Spleen (tissue), 7 donors: ENCODE measurements at regions not wholly inside any gene's neighbourhood (a gene's known extent, or its start where the extent isn't known, plus 50 kb on each side); places are given as distances from the start of the nearest gene placed in this dataset.

ENCODE experiments used
- CTCF ChIP-seq, 11 experiments: fragments of 200-600 bp in 7 of 11; fragments of 450-650 bp in 4 of 11; sonication (generic) in 4 of 11; IDR thresholded peaks in 8 of 11; conservative IDR thresholded peaks in 3 of 11; 1 replicate in 7 of 11; 2 replicates in 4 of 11; pipeline versions ENCODE4 v1.4.0 to v1.8.0; 2016 to 2021; ENCODE audit warnings: antibody characterized with exemption in 11 of 11, inconsistent platforms in 4 of 11, mild to moderate bottlenecking in 1 of 11
- POLR2A ChIP-seq, 3 donors: fragments of 450-650 bp; IDR thresholded peaks; one replicate each; pipeline ENCODE4 v1.5.1; 2017; ENCODE audit warnings: antibody characterized with exemption in 3 of 3, mild to moderate bottlenecking in 1 of 3
- donor health status: DM: no; HTN: no; CAD: no; lungs with moderate emphysema.
- donor health status: DM: no; HTN: no; CAD: no.
- donor health status: DM: no; HTN: no; CAD: no.

- TF ChIP-seq CTCF (IDR thresholded peaks at IDR 0.05 in 8 of 11, conservative IDR thresholded peaks at IDR 0.05 in 3 of 11) = no peak
- TF ChIP-seq POLR2A (IDR thresholded peaks at IDR 0.05) = no peak
Measured at GRCh38 chrX:42290608-42291007, 367.3 kb upstream of the CASK start.
